ENCODE measurements at regions not wholly inside any gene's neighbourhood (a gene's known extent, or its start where the extent isn't known, plus 50 kb on each side); places are given as distances from the start of the nearest gene placed in this dataset.
"Not testable (repeated sequence)": the region's sequence is repeated elsewhere in the genome, so short reads cannot be mapped to it uniquely, and the experiment has no call there.

DNA sequence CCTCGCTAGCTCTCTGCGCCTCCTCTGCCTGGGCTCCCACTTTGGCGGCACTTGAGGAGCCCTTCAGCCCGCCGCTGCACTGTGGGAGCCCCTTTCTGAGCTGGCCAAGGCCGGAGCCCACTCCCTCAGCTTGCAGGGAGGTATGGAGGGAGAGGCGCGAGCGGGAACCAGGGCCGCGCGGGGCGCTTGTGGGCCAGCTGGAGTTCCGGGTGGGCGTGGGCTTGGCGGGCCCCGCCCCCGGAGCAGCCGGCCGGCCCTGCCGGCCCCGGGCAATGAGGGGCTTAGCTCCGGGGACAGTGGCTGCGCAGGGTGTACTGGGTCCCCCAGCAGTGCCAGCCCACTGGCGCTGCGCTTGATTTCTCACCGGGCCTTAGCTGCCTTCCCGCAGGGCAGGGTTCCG lies 203.3 kb upstream of the GRM3 start:
- not testable (repeated sequence) for TF ChIP-seq EZH2 (IDR thresholded peaks at IDR 0.05; ENCODE audit: low read length); CTCF (optimal IDR thresholded peaks at IDR 0.05 in 1 of 3, IDR thresholded peaks at IDR 0.05 in 1 of 3, conservative IDR thresholded peaks at IDR 0.05 in 1 of 3; ENCODE audit: extremely low read depth in 1 of 3, insufficient read depth in 2 of 3, low read length in 3 of 3)

All from keratinocyte (primary cell).